Breast epithelium (tissue), 3 donors: ENCODE measurements at regions not wholly inside any gene's neighbourhood (a gene's known extent, or its start where the extent isn't known, plus 50 kb on each side); places are given as distances from the start of the nearest gene placed in this dataset.

Source experiments
- POLR2A ChIP-seq: fragments of 450-650 bp; IDR thresholded peaks from one replicate; pipeline ENCODE4 v1.6.1; 2016; ENCODE audit warnings: antibody characterized with exemption, mild to moderate bottlenecking, moderate library complexity
- TF ChIP-seq, protein P1 (sequence below), 3 donors: fragments of 450-650 bp; IDR thresholded peaks; one replicate each; pipeline ENCODE4 v1.5.1; 2016 to 2017; ENCODE audit warnings: antibody characterized with exemption in 3 of 3, mild to moderate bottlenecking in 3 of 3, moderate library complexity in 3 of 3

DNA sequence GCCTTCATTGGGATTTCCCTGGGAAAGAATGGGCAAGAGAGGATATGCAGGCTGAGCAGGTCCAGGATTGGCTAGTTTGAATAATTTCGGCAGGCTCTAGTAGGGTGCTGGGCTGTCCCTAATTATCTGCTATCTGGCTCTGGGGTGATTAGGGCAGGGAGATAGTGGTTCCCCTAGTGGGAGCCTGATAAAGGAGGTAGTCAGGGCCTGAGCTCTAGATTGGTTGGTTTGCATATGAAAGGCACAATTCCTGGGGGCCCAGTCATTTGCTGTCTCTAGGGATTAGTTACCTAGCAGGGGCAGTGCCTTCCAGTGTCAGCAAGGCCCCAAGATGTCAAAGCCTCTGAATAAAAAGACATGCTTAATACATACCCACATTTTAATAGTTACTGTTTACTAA lies 690.1 kb upstream of the KLHL29 start:
- TF ChIP-seq, protein P1, sequence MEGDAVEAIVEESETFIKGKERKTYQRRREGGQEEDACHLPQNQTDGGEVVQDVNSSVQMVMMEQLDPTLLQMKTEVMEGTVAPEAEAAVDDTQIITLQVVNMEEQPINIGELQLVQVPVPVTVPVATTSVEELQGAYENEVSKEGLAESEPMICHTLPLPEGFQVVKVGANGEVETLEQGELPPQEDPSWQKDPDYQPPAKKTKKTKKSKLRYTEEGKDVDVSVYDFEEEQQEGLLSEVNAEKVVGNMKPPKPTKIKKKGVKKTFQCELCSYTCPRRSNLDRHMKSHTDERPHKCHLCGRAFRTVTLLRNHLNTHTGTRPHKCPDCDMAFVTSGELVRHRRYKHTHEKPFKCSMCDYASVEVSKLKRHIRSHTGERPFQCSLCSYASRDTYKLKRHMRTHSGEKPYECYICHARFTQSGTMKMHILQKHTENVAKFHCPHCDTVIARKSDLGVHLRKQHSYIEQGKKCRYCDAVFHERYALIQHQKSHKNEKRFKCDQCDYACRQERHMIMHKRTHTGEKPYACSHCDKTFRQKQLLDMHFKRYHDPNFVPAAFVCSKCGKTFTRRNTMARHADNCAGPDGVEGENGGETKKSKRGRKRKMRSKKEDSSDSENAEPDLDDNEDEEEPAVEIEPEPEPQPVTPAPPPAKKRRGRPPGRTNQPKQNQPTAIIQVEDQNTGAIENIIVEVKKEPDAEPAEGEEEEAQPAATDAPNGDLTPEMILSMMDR (IDR thresholded peaks at IDR 0.05): no peak
- TF ChIP-seq POLR2A: no peak
